NCI-H1930 (cell line): ENCODE measurements at regions not wholly inside any gene's neighbourhood (a gene's known extent, or its start where the extent isn't known, plus 50 kb on each side); places are given as distances from the start of the nearest gene placed in this dataset.

Experiments
- DNase-seq, 2 experiments: peaks; one replicate each; lab custom pipeline; 2025; lab: John Stamatoyannopoulos, UW

DNA sequence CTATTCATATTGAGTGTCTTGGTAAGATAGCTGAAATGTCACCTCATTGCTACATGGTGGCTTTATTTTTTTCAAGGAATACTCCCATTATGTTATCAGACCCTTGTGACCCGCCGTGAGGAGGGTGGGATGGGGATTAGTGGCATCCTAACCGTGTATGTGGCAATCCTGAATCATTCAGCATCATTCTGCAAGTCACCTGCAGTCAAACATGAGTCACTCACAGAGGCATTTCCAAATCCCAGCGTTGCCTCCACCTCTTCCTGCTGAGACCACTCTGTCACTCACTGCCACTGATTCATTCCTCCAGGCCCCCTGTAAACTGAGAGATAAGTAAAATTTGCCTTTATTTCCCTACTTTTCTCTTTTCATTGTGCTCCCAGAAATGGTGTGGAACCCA is 307.4 kb upstream of the KLHL29 start:
- no peak for DNase-seq

DNA sequence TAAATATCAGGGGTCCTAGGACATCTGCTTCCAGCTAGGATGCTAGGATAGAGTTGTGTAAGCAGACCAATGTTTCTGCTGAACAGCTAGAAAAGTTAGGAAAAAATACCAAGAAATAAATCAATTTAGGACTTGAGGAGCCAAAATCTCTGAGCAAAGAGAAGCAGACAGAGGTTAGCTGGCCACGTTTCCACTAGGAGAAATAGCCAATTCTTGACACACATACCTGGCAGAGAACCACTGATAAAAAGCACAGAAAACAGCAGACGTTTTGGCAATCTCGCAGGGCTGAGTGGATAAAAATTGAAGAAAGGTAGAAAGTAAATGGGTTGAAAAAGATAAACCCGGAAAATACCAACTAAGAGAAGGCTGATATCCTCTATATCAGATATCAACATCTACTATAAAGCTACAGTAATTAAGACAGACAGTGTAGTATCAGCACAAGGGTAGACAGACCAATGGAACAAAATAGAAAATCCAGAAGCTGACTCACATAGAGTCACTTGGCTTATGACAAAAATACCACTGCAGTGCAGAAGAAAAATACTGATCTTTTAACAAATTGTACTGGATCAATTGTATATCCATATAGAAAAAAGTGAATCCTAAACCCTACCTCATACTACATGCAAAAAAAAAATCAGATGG is 306.1 kb upstream of the KLHL29 start:
- no peak for DNase-seq

DNA sequence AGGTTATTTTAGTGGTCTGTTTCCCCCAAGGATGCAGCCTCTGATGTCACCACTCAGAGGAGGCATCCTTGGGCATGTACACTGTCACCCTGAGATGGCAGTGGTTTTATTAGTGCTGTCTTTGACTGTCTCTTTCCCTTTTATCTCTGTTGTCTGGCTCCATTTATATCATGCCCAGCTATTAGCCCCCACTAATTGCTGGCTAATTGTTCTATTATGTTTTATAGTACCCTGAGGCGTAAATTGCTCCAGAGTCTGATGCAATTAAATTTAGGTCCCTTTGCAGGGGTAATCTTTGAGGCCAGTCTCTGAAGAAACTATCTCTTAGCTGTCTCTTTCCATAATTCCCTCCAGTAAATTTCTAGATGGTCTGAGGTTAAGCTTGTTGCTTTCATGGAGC is 301.0 kb upstream of the KLHL29 start:
- no peak for DNase-seq

DNA sequence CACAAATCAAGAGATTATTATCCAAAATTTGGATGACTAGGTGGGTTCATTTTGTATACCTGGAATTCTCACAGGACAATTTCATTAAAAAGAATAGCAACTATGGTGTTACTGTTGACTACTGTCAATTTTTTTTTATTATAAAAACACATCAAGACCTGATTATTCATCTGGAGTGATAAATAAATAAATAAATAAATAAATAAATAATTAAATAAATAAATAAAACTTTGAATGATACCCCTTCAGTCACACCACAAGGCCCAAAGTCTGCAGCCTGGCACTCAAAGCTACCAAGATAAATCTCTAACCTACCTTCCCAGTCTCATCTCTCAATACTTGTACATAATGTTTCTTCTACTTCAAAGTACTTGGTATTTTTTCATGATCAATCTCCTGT is 294.0 kb upstream of the KLHL29 start:
- no peak for DNase-seq

DNA sequence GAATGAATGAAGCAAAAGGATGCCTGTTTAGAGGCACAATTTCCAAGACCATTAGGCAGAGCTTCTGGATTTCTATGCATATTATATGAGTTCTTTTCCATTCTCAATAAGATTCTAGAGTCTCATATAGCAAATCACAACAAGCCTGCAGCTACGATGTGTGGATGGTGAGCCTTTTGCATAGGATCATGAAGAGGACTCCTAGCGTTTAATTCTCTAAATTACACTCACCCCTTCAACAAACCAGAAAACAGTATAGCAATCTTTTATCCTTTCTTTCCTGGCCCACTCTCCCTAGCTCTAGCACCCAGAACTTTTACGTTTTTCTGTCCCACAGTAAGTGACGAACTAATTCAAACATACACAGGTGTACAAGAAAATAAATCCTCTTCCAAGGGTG is 293.1 kb upstream of the KLHL29 start:
- DNase-seq = no peak

DNA sequence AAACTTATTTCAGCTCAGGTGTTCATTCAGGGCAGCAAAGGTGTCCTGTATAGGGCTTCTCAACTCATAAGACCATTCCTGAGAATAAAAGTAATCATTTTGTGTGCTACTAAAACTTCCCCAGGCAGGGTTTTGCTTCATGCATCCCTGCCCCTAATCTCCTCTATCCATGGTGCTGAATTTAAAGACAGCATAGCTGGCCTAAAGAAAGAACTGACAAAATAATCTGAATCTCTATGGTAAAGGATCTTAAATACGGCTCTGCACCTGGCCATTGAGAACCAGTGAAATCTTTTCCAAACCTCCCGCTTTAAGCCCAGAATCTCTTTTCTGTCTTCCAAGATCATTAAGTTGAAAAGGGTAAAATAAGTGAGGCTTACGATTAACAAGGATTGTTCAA is 292.1 kb upstream of the KLHL29 start:
- DNase-seq = no peak

DNA sequence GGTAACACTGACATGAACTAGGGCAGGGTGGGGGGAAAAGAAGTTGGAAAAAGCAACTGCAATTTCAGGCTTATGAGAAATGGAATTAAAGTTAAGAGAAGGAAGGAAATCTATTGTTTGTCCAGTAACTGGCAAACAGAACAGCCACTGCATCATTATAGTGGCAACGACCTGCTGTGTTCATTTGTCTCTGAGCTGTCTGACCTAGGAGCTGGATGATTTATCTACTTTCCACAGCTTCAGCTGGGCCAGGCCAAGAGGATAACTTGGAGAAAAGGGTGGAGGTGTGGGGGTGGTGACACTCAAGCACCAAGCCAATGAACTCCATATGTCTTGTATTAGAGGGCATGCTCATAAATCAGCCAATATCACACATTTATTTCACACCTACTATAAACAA is 291.5 kb upstream of the KLHL29 start:
- DNase-seq = no peak

DNA sequence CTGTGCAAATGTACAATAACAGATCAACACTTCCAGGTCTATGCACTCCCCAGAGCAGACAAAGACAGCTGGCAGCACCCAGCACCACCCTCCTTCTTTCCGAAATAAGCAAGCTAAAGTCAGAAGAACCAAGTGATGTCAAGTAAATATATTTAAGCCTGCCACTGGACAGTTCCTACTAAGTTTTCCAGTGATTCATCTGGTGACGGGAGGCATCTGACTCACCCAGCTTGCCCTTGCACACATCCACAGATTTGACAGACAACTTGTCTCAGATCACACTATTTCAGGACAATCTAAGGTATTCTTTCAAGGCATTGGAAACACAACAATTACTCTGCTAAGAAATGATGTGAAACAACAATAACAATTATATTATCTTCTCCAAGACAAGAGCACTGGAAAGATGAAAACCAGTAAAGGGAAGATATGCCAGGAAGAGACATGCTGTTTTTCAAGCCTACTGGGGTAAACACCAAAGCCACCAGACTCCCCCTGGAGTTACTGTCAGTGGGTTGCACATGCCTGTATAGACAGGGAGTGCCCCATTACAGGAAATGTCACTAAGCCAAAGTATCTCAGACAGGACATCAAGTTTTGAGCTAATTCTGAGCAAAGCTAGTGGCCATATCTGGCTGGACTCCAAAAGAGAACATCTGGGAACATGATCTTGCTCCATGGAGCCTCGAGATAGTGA is 287.9 kb upstream of the KLHL29 start:
- no peak for DNase-seq

DNA sequence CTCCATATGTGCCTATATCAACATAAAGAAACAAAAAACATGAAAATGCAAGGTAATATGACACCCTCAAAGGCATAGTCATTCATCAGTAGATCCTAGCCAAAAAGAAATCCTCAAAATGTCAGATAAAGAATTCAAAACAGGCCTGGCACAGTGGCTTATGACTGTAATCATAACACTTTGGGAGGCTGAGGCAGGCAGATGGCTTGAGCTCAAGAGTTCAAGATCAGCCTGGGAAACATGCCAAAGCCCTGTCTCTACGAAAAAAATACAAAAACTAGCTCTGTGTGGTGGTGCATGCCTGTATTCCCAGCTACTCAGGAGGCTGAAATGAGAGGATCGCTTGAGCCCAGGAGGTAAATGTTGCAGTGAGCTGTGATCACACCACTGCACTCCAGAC is 284.6 kb upstream of the KLHL29 start:
- DNase-seq = no peak

DNA sequence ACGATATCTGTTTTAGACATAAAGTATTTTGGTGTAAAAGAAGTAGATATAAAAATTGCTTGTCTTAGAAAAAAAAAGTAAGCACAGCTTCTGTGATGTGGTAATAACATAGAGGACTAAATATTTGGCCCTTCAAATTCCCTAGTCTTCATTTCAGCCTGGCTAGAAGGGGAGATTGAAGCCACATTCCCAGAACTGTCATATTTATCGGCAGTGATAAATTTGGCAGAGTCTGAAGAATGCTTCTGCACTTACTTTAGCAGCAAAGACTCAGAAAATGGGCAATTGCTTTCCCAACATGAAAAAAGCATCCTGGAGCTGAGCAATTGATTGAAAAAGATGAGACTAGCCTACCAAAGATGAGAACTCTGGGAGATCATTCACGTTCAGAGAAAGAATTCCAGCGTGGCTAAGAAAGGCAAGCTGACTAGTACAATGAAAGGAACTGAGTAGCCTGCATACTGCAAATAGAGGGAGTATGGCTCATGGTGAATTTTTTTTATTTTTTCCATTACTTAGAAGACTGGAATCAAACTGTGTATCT is 278.7 kb upstream of the KLHL29 start:
- DNase-seq = no peak

DNA sequence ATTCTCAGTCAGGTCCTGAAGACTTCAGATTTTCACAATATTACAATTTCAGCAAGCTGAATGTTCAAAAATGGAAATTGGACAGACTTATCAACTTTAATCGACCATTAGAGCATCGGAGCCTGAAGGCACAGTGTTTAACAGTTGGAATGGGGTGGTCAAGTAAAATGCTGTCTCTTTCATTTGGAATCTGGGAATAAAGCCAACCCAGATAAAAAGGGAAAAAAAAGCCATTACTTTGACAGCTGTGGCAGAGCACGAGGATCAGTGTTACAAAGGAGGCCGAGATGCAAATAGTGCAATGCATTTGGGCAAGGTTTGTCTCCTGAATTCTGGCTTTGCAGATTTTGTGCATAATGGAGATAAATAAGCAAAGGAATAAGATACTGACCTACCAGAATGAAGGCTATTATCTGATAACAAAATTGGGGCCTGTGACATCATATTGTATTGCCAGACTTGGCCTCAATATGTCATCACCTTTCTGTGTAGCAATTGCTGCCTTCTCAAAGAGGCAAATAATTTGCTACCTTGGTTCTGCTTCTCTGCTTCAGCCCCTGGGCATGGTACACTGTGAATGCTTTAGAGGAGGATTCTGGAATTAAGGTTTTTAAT is 277.5 kb upstream of the KLHL29 start:
- no peak for DNase-seq

DNA sequence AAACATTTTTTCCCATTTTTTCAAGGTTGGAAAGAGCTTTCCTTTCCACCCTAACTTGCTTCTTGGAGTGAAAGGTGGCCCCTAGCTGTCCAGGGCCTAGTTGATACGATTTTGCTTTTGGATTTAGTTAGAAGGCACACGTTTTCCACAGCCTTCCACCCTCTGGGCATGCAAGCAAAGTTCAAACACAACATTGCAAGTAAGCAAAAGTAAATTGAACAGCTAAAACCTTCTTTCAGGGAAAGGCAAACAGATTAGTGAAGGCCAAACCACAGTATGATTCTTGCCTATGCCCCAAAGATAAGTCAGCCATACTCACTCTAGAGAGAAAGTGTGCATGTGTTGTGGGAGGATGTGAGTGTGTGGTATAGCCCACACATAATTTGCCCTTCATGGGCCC is 273.7 kb upstream of the KLHL29 start:
- no peak for DNase-seq

DNA sequence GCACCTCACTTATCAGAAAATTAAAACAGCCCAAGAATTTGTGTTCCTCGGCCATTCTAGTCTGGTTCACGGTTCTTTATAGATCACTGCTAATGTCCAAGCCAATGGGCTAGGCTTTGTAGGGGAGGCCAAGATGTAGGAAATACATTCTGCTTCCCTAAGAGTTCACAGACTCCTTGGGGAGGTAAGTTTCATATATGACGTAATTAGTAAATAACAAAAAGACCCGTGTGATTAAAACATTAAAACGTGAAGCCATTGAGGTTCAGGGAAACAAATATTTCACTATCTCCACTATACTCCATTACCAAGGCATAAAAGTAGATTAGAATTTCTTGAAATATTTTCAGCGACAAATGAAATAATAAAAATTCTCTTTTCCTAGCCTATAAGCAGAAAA is 272.5 kb upstream of the KLHL29 start:
- no peak for DNase-seq

DNA sequence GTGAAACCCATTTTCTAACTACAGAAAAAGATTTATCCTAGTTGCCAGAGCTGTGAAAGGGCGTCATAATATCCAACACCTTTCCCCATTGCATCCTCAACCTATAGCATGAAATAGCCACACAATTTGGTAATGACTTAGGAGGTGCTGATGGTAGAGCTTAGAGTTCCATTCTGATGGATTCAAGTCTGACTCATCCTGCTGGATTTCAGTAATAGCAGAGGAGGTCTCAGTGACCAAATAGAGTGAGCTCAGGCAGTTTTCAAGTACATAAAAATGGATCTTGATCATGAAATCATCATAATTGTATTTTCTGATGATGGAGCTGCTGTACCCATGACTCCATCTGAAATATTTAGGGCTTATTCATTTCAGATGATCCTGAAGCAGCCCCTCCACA is 270.7 kb upstream of the KLHL29 start:
- no peak for DNase-seq

DNA sequence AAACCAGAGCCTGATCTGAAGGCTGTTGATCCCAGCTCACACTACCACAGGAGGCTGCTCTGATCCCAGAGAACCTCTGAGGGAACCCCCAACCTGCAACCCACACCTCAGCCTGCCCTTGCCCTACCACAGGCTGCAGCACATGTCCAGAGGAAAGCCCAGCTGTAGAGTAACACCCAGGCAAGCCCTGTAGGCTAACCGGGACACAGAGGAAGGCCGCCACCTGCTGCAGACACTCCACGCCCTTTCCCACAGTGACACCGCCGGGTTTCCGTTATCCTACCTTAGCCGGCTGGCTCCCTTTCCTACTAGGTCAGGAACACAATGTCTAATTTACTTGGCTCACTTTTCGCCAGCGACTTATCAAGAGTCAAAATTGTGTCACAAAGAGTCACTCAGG is 266.7 kb upstream of the KLHL29 start:
- no peak for DNase-seq

DNA sequence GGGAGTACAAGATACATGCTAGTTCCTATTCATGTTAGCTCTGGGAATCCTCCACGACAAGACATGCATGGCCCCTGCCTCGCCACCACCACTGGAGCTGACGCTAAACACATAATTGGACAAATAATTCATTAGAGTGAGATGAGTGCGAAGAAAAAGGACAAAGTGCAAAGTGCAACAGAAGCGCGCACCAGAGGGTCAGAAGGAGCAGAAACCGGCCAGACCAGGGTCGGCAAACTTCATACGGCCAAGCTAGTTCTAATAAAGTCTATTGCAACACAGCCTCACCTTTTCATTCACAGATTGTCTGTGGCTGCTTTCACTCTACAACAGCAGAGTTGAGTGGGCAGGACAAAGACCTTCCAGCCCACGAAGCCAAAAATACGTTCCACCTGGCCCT is 266.1 kb upstream of the KLHL29 start:
- DNase-seq = no peak

DNA sequence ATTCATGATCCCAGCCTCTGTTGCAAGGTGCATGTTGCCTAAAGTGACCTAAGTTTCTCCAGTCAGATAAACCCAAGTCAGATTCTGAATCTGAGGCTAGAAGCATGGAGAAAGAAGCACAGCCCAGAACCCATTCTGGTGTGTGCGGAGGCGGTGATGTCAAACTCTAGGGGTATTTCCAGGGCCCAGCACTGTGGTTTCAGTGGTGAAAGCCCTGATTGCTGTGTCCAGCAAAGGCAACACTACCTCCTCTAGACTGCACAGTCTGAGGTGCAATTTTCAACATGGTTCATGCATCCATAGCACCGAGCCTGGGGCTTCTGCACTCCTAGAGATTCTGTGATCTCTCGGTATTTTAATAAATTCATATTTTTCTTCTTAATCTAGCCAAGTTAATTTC is 264.8 kb upstream of the KLHL29 start:
- no peak for DNase-seq

DNA sequence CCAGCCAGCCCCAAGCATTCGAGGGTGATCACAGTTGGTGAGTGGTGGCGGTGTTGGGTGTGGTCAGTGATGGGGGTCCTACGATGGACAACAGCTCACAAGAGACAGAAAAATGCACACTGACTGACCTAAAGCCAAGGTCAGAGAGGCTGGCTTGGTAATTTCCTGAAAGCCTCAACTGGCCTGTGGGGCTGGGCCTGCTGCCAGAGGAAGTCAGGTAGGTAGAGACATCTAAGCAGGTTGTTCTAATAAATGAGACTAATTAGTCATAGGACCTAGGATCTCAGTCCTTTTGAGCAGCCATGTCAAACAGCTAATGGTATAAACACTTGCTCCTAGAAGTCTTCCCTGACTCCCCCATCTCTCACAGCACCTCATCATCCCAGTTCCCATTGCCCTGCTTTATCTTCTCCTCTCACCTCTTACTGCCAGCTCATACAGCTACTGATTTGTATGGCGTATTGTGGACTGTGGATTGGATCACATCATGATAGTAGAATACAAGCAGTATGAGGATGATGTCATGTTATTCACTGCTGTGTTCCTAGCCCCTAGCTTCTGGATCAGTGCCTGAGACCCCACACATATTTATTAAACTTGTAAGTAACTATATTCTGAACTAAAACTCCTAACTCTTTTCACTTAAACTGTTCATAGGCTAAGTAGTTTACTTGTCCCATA is 262.9 kb upstream of the KLHL29 start:
- no peak for DNase-seq

DNA sequence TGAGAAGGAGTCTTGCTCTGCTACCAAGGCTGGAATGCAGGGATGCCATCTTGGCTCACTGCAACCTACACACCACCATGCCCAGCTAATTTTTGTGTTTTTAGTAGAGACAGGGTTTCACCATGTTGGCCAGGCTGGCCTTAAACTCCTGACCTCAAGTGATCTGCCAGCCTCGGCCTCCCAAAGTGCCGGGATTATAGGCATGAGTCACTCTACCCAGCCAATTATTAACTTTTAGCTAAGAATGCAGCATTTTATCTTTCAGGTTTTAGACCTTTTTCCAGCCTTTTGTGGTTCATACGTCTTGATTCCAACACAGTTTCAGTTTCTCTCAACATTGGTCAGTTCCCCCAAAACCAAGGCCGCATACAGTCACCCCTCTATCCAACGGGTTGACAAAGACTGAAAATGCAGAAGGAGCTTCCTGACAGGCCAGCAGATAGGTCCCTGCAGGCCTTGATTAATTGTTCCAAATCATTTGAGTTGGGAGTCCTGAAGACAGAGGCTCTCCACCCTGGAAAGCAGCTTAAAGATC is 262.2 kb upstream of the KLHL29 start:
- DNase-seq = no peak

DNA sequence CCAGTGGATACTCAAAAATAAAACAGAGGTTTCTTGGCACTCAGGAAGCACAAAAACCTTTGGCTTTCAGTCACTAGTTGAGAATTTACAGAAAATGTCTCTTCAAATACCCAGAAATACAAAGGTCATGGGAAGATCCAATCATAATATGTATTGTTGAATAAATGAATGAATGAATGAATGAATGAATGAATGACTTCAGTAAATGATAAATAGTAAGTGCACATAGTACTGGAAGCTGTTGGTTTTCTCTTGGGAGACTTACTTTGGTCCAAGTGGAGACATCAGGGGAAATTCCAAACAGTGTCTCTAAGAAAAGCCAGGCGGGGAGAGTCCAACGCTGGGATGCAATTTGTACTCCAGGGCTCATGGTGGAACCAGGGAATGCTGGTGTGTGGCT is 261.3 kb upstream of the KLHL29 start:
- no peak for DNase-seq

DNA sequence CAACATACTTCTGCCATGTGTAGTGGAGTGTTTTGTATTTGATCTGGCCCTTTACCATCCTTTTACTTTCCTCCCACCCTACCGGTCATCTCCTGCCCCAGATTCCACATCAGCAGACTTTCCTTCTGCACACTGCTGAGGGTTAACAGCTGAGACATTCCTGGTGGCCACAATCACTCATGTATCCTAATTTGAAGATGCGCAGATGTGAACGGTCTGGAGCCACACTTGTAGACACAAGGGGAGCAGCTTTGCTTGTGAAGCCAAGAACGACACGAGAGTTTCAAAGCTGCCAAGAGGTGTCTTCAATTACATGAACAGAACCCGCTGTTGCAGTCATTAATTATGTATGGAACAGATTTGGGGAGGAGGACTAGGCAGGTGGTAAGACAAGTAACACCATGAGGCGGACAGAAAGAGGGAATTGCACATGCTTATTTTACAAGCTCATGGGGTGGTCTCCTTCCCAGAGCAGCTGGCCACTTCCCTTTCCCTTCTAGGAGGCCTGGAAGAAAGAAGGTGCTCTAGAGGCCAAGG is 260.7 kb upstream of the KLHL29 start:
- no peak for DNase-seq

DNA sequence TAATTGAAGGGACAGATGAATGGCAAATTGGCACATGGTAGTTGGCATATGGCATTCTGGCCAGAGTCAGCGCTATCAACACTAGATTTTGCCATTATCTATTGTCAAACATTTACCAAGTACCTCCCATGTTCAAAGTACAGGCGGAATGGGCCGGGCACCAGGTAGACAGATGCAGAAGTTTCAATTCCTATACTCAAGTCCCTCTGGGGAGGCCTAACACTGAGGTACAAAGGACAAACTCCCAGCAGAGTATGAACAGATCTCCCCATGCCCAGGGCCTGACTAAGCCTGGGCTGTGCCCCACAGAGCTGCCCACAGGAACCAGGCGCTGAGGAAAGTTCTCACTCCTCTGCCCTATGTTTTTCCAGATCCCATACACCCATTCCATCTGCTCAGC is 257.5 kb upstream of the KLHL29 start:
- no peak for DNase-seq
